Motor neuron (in vitro differentiated cells): ENCODE measurements at regions not wholly inside any gene's neighbourhood (a gene's known extent, or its start where the extent isn't known, plus 50 kb on each side); places are given as distances from the start of the nearest gene placed in this dataset.
"Not testable (repeated sequence)": the region's sequence is repeated elsewhere in the genome, so short reads cannot be mapped to it uniquely, and the experiment has no call there.

Source experiments
- ATAC-seq, 8 experiments: fragments of 200-7000 bp; cut with Tn5 transposase; replicated peaks in 6 of 8; 2 replicates each; pipeline ENCODE4 v1.8.0; 2021; ENCODE audit warnings: mild to moderate bottlenecking in 8 of 8, moderate library complexity in 8 of 8
- H3K27ac ChIP-seq, 2 donors: fragments of 250-450 bp; sonication (Bioruptor Pico); 2 replicates each; pipeline ENCODE4 v1.9.0; 2021; ENCODE audit warnings: antibody characterized with exemption in 2 of 2, mild to moderate bottlenecking in 2 of 2, moderate library complexity in 1 of 2
- H3K4me1 ChIP-seq, 2 donors: fragments of 250-450 bp; sonication (Bioruptor Pico); replicated peaks in 1 of 2; 2 replicates each; pipeline ENCODE4 v1.6.1; 2021; ENCODE audit warnings: antibody characterized with exemption in 2 of 2, mild to moderate bottlenecking in 2 of 2, moderate library complexity in 1 of 2
- H3K4me3 ChIP-seq, 5 donors: fragments of 250-450 bp; sonication (Bioruptor Pico); 2 replicates each; pipeline ENCODE4 v1.9.0; 2021; ENCODE audit warnings: antibody characterized with exemption in 5 of 5, mild to moderate bottlenecking in 5 of 5, moderate library complexity in 4 of 5
- WGBS, 10 experiments: fragments of 450-650 bp; shearing (Covaris generic); methylation state at CpG; one replicate each; pipeline ENCODE4 v1.0.0; 2022; 5-methylcytosine and 5-hydroxymethylcytosine counted together
- in situ Hi-C, 9 experiments: fragments of 400-800 bp; cut with MboI; loops; one replicate each; pipeline ENCODE4 v1.15.0; 2021; ENCODE audit warnings: low sequenced_read_pairs in 9 of 9, low pct_unique_long_range_greater_than_20kb in 2 of 9; ENCODE audit not compliant: unreplicated experiment in 9 of 9

DNA sequence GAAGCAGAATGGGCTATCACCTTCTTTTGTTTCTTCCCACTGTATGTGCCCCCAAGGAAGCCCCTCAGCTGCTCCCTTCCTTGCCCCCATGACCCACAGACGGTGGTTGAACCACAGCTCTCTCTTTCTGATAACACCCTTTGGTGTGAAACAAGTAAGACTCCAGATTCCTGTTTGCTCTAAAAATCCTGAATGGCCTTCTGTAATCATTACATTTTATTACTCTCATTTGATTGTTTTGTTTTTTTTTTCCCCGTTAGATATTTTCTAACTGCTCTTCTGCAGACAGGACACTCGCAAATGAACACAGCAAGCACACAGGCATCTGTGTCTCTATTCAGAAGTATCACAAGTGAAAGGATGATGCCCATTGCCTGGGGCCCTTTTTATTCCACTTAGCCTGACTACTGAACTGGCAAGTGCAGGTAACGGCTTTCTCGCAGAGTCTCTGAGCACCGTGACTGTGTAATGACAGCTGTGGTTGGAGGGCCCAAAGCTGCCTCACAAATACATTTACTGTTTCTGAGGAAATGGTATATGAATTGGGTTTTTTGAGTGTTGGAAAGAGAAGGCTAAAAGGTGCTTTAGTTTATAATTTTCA lies 59.3 kb downstream of the OXGR1 start:
- in situ Hi-C loops, result no loop called here
- ATAC-seq, result no peak
- 0 to 78% (median 57%) methylated on average over 1 to 6 of the region's 6 CpGs; no CpG with 5 or more reads in 1 of the 10 experiments for WGBS, 10 experiments

DNA sequence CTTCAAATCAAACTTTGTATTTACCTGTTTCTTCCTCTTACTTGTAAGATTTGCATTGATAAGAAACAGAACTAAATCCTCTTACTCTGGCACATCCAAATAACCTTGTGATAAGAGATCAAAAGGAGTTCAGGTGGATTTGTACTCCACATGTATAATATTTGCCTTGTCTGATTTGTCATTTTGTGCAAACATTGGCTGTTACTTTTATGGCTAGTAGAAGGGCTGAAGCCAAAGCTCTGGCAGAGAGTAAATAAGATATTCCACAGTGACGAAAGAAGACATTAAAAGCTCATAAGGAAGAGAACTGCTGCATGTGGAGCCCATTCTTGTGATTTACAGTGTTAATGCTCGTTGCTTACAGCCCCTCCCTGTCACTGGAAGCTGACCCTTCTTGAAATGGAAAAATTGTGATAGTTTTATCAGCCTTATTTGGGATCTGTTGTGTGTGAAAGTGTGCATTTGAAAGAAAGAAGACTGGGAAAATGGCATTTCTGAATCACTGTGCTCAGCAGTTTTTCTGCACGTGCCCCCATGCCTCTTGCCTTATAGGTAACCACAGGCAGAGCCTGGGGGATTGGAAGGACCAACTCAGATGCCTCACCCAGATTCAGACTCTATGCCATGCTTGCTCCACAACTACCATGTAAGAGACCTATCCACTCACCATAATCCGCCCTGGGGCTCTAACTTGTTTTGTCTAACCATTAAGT lies 68.2 kb downstream of the OXGR1 start:
- peak in 2 of 8 experiments; percentile 65 to 87 for ATAC-seq

More for the DNA sequence above, 59.3 kb downstream of the OXGR1 start:
- Histone ChIP-seq H3K4me3 (no peak overlapping the region), H3K4me1 (peaks cover 0 to 5% of the 10 kb centered on the region in 2 donors), H3K27ac (no peak overlapping the region)

DNA sequence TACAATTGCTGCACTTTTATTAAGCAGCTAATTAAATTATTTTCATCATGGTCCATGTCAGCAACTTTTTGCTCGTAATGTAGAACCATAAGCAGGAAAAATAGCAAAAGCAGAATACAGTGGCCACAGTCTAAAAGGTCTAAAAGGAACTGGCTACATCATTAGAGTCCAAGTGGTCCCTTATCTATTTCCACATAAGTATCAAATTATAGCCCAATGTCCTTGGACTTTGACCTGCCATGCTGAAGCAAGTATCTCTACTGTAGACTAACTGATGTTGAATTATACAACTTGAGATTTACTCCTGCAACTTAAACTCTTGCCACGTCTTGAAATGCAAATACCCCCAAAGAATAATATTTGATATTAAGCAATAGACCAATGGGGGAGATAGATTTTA lies 68.8 kb downstream of the OXGR1 start:
- no peak overlapping the region for H3K27ac ChIP-seq
- 0 to 100% (median 17%) methylated on average over 1 to 2 of the region's 2 CpGs; no CpG with 5 or more reads in 1 of the 10 experiments for WGBS, 10 experiments

More for the DNA sequence above, 68.2 kb downstream of the OXGR1 start:
- Histone ChIP-seq H3K4me3 (no peak overlapping the region), H3K4me1 (no peaks in the 10 kb centered on the region), H3K27ac (no peak overlapping the region)
- WGBS, 10 experiments, result 0 to 65% (median 22%) methylated on average over 2 to 4 of the region's 4 CpGs; no CpG with 5 or more reads in 2 of the 10 experiments
- in situ Hi-C loops, result no loop called here

DNA sequence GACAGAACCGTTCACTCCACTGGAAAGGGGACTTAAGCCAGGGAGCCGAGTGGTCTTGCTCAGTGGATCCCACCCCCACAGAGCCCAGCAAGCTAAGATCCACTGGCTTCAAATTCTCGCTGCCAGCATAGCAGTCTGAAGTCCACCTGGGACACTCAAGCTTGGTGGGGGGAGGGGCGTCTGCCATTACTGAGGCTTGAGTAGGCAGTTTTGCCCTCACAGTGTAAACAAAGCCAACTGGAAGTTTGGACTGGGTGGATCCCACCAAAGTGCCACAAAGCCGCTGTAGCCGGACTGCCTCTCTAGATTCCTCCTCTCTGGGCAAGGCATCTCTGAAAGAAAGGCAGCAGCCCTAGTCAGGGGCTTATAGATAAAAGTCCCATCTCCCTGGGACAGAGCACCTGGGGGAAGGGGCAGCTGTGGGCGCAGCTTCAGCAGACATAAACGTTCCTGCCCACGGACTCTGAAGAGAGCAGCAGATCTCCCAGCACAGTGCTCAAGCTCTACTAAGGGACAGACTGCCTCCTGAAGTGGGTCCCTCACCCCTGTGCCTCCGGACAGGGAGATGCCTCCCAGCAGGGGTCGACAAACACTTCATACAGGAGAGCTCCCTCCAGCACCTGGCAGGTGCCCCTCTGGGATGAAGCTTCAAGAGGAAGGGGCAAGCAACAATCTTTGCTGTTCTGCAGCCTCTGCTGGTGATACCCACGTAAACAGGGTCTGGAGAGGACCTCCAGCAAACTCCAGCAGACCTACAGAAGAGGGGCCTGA lies 75.2 kb downstream of the OXGR1 start:
- 0 to 91% (median 57%) methylated on average over 1 to 4 of the region's 12 CpGs for WGBS, 10 experiments
- ATAC-seq, H3K4me1 ChIP-seq, in situ Hi-C loops, H3K27ac ChIP-seq, H3K4me3 ChIP-seq: not testable (repeated sequence)

More for the DNA sequence above, 68.8 kb downstream of the OXGR1 start:
- in situ Hi-C loops, result no loop called here
- ATAC-seq, result no peak
- no peaks in the 10 kb centered on the region for H3K4me1 ChIP-seq
- H3K4me3 ChIP-seq, result no peak overlapping the region

DNA sequence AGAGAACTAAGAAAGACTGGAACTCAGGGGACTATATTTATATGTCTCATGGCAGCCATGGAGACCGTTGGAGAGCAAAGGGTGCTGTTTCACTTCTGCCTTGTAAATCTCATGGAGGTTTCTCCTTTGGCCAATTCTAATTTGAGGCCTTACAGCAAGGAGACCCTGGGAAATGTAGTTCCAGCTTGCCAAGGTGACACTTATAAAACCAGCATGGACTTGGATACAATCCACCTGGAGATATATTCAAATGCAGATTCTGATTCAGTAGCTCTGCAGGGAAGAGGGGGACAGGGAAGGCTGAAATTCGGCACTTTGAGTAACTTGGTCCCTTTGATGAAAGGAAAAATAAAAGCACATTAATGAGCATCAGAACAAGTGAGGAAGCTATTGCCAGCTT lies 90.0 kb downstream of the OXGR1 start:
- Histone ChIP-seq H3K4me1 (peaks cover 2 to 24% of the 10 kb centered on the region in 2 donors), H3K4me3 (no peak overlapping the region), H3K27ac (no peak overlapping the region)
- in situ Hi-C loops, result no loop called here
- WGBS, 10 experiments, result 0 to 100% (median 53%) methylated on average over 1 of the region's 2 CpGs; no CpG with 5 or more reads in 4 of the 10 experiments
- ATAC-seq, result no peak

DNA sequence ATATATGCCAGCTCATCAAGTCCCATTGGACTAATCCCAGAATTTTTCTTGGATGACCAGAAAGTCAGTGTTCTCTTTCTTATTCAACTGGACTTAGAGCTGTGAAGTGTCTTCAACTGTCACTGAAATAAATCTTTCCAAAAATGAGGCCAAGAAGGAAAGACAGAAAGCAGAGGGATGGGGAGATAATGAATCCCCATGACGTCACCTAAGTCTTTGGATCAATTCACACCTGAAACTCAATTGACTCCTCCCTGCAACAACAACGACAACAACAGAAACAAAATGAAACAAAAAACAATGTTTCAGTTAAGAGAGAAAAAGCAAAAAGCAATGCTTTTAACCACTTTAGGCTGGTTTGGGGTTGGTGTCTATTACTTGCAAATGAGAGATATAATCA lies 91.2 kb downstream of the OXGR1 start:
- ATAC-seq, result no peak
- no peak overlapping the region for H3K4me3 ChIP-seq
- 0 to 100% (median 75%) methylated on average over 1 to 2 of the region's 2 CpGs; no CpG with 5 or more reads in 1 of the 10 experiments for WGBS, 10 experiments
- H3K27ac ChIP-seq, result no peak overlapping the region
- peaks cover 13 to 30% of the 10 kb centered on the region in 2 donors for H3K4me1 ChIP-seq
- in situ Hi-C loops, result no loop called here

DNA sequence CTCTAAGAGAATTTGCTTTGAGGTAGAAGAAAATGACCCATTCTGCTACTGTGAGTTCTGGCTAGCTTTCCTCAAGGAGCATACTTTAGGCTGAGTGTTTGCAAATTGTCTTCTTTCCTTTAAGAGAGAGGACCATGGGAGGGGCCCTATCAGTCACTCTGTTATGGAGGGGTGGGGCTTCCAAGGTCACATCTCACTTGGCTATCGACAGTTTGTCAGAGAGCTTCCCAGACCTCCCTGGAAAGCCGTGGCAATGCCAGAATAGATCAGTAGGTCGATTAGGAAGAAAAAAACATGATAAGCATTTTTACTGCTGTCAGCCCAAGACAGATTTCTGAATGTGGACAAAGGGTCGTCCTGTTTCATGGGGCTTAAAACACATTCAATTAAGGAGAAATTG lies 93.3 kb downstream of the OXGR1 start:
- in situ Hi-C loops, result no loop called here
- WGBS, 10 experiments, result 0 to 36% (median 9%) methylated on average over 1 to 4 of the region's 4 CpGs
- ATAC-seq, result peak in 7 of 8 experiments; percentile 23 to 92 (median 73)
- Histone ChIP-seq H3K27ac (peak overlapping the region in 1 of 2 donors; percentile 18), H3K4me1 (peaks cover 13 to 30% of the 10 kb centered on the region in 2 donors), H3K4me3 (no peak overlapping the region)

DNA sequence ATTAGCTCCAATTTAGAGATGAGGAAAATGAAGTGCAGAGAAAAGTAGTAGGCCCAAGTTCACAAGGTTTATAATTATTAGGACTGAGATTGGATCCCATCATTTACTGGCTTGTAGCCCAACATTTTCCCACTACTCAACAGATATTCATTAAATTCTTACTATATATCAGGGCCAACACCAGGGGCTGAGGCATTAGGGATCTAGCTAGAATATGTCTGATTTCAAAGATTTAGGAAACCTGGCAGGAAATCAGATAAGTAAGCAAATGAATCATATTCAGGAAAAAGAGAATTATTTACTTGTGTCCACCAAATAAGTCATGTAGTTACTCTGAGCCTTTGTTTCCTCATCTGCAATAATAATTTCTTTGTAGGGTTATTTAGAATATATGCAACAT lies 94.3 kb downstream of the OXGR1 start:
- in situ Hi-C loops, result no loop called here
- H3K4me1 ChIP-seq, result peaks cover 13 to 30% of the 10 kb centered on the region in 2 donors
- no peak overlapping the region for H3K27ac ChIP-seq
- no peak overlapping the region for H3K4me3 ChIP-seq
- ATAC-seq, result no peak

DNA sequence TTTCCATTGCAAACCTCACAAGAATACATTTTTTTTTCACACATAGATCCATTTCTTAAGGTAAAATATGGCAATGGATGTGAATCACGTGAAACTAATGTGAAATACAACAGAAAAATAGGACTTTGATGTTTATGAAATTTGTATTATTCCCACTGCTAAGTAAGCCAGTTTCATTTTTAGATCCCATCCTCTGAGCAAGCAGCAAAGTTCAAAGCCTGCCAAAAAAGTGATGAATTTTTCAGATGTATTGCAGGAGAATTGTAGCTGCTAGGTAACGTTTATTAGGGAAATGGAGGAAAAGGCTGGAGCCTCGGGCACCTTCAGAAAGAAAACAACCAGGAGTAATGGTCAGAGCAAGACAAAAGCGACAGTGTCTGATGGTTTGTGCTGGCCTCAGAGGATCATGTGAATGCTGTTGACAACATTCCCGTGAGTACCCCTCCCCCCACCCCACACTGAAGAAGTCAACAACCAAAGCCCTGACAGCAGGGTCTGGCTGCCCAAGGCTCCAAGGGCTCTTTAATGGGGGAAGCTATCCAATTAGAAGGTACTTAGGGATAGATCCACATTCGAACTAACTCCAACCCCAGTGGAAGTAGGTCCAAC lies 95.5 kb downstream of the OXGR1 start:
- 11 to 88% (median 40%) methylated on average over 2 to 6 of the region's 6 CpGs for WGBS, 10 experiments
- Histone ChIP-seq H3K4me3 (no peak overlapping the region), H3K27ac (no peak overlapping the region), H3K4me1 (peaks cover 13 to 30% of the 10 kb centered on the region in 2 donors)
- in situ Hi-C loops, result no loop called here
- peak in 3 of 8 experiments; percentile 9 to 52 (median 49) for ATAC-seq

DNA sequence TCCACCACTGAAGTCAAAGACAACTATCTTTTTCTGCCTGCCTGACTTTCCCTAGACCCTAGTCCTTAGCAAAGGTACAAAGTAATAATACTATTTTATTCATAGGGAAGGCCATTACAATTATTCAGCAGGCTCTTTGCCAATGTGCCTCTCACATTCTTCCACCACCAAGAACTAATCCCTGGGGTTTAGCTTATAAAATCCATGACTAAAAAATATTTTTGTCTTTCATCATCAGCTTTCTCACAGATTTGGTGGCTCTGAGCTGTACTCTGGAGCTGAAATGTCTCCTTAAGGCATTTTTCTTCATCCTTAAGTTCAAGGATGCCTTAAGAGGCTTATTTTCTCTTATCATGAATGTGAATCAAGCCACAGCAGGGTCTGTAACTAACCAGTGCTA lies 96.1 kb downstream of the OXGR1 start:
- peaks cover 13 to 30% of the 10 kb centered on the region in 2 donors for H3K4me1 ChIP-seq
- ATAC-seq, result peak in 1 of 8 experiments; percentile 33
- in situ Hi-C loops, result no loop called here
- H3K4me3 ChIP-seq, result no peak overlapping the region
- no peak overlapping the region for H3K27ac ChIP-seq
